GM18870 (cell line): ENCODE measurements at regions not wholly inside any gene's neighbourhood (a gene's known extent, or its start where the extent isn't known, plus 50 kb on each side); places are given as distances from the start of the nearest gene placed in this dataset.
A peak's percentile ranks its signal among the peaks of the same experiment; 100 is the strongest.

Experiments used
- ATAC-seq: cut with Tn5 transposase; IDR thresholded peaks from one replicate; pipeline ENCODE4 v1.9.1; 2021; ENCODE audit warnings: moderate library complexity; ENCODE audit not compliant: unreplicated experiment

GRCh38 chr11:128330203-128330602 is 257.2 kb downstream of the ETS1 start:
- ATAC-seq = no peak

- ATAC-seq = no peak
Observed at GRCh38 chr11:128328955-128329551, 258.3 kb downstream of the ETS1 start.

GRCh38 chr11:128327274-128327673 is 260.1 kb downstream of the ETS1 start:
- ATAC-seq = no peak

GRCh38 chr11:128326791-128327190 is 260.6 kb downstream of the ETS1 start:
- no peak for ATAC-seq

- ATAC-seq = no peak
Observed at GRCh38 chr11:128324531-128325141, 262.7 kb downstream of the ETS1 start.

GRCh38 chr11:128324051-128324481 is 263.3 kb downstream of the ETS1 start:
- no peak for ATAC-seq

- no peak for ATAC-seq
Observed at GRCh38 chr11:128323381-128323780, 264.0 kb downstream of the ETS1 start.

- peak; percentile 94 for ATAC-seq
Observed at GRCh38 chr11:128318856-128319474, 268.4 kb downstream of the ETS1 start.

- ATAC-seq = no peak
Observed at GRCh38 chr11:128316541-128317227, 270.7 kb downstream of the ETS1 start.

GRCh38 chr11:128315933-128316332 is 271.4 kb downstream of the ETS1 start:
- ATAC-seq = no peak

- ATAC-seq = no peak
Observed at GRCh38 chr11:128313931-128314330, 273.4 kb downstream of the ETS1 start.

GRCh38 chr11:128311742-128312719 is 275.3 kb downstream of the ETS1 start:
- peak; percentile 82 for ATAC-seq

GRCh38 chr11:128310676-128311445 is 276.5 kb downstream of the ETS1 start:
- ATAC-seq = no peak

GRCh38 chr11:128310005-128310404 is 277.4 kb downstream of the ETS1 start:
- ATAC-seq = no peak

- no peak for ATAC-seq
Observed at GRCh38 chr11:128308794-128309193, 278.6 kb downstream of the ETS1 start.

GRCh38 chr11:128305588-128305987 is 281.8 kb downstream of the ETS1 start:
- ATAC-seq = no peak

- ATAC-seq = no peak
Observed at GRCh38 chr11:128304666-128305485, 282.5 kb downstream of the ETS1 start.

GRCh38 chr11:128304116-128304515 is 283.2 kb downstream of the ETS1 start:
- ATAC-seq = no peak

- ATAC-seq = no peak
Observed at GRCh38 chr11:128303383-128303782, 284.0 kb downstream of the ETS1 start.
